H9 (cell line): ENCODE measurements at regions not wholly inside any gene's neighbourhood (a gene's known extent, or its start where the extent isn't known, plus 50 kb on each side); places are given as distances from the start of the nearest gene placed in this dataset.

Experiments
- DNase-seq: peaks from one replicate; pipeline ENCODE4 v3.0.0-alpha.2; 2017
- H2AFZ ChIP-seq: one replicate; pipeline ENCODE4 v1.6.1; 2013; ENCODE audit warnings: mild to moderate bottlenecking, low read length, control low read depth, moderate library complexity
- H2AK5ac ChIP-seq: 2 replicates; pipeline ENCODE4 v1.6.1; 2013; ENCODE audit warnings: low read length, control low read depth, mixed read lengths; ENCODE audit not compliant: insufficient read length
- H2BK120ac ChIP-seq: one replicate; pipeline ENCODE4 v1.6.1; 2013; ENCODE audit warnings: low read depth, mild to moderate bottlenecking, low read length, control low read depth, inconsistent platforms; ENCODE audit not compliant: poor library complexity, severe bottlenecking
- H2BK12ac ChIP-seq: 2 replicates; pipeline ENCODE4 v1.6.1; 2013; ENCODE audit warnings: low read length, control low read depth, mixed read lengths, low read depth; ENCODE audit not compliant: insufficient read length
- H2BK15ac ChIP-seq: 2 replicates; pipeline ENCODE4 v1.6.1; 2013; ENCODE audit warnings: low read depth, low read length, control low read depth
- H2BK20ac ChIP-seq: one replicate; pipeline ENCODE4 v1.6.1; 2013; ENCODE audit warnings: low read depth, mild to moderate bottlenecking, low read length, control low read depth, inconsistent platforms; ENCODE audit not compliant: poor library complexity, severe bottlenecking
- H2BK5ac ChIP-seq: 2 replicates; pipeline ENCODE4 v1.6.1; 2013; ENCODE audit warnings: low read length, control low read depth, mixed read lengths; ENCODE audit not compliant: insufficient read length
- H3K14ac ChIP-seq: 2 replicates; pipeline ENCODE4 v1.6.1; 2013; ENCODE audit warnings: low read length, control low read depth; ENCODE audit not compliant: insufficient read depth
- H3K18ac ChIP-seq: 2 replicates; pipeline ENCODE4 v1.6.1; 2013; ENCODE audit warnings: low read depth, mild to moderate bottlenecking, mixed read lengths, low read length, control low read depth; ENCODE audit not compliant: insufficient read length
- H3K23ac ChIP-seq: 2 replicates; pipeline ENCODE4 v1.6.1; 2013; ENCODE audit warnings: low read length, control low read depth, mixed read lengths, low read depth; ENCODE audit not compliant: insufficient read length
- H3K23me2 ChIP-seq: 2 replicates; pipeline ENCODE4 v1.6.1; 2013; ENCODE audit warnings: low read depth, mild to moderate bottlenecking, mixed read lengths, low read length, control low read depth; ENCODE audit not compliant: insufficient read length, poor library complexity, severe bottlenecking
- H3K27ac ChIP-seq: 2 replicates; pipeline ENCODE4 v1.5.1; 2013; ENCODE audit warnings: low read length, control low read depth, mixed read lengths, low read depth; ENCODE audit not compliant: insufficient read length
- H3K27me3 ChIP-seq: 2 replicates; pipeline ENCODE4 v1.6.1; 2013; ENCODE audit warnings: low read length, control low read depth, inconsistent platforms; ENCODE audit not compliant: insufficient read depth
- H3K4ac ChIP-seq: 2 replicates; pipeline ENCODE4 v1.6.1; 2013; ENCODE audit warnings: low read depth, mild to moderate bottlenecking, control low read depth, inconsistent platforms, low read length, moderate library complexity
- H3K4me1 ChIP-seq: 2 replicates; pipeline ENCODE4 v1.6.1; 2013; ENCODE audit warnings: low read length, control low read depth, inconsistent platforms; ENCODE audit not compliant: insufficient read depth
- H3K4me2 ChIP-seq: 2 replicates; pipeline ENCODE4 v1.6.1; 2013; ENCODE audit warnings: low read length, control low read depth, mixed read lengths; ENCODE audit not compliant: insufficient read length, insufficient read depth
- H3K56ac ChIP-seq: 2 replicates; pipeline ENCODE4 v1.6.1; 2013; ENCODE audit warnings: low read depth, mild to moderate bottlenecking, mixed read lengths, low read length, control low read depth; ENCODE audit not compliant: insufficient read length
- H3K79me1 ChIP-seq: 2 replicates; pipeline ENCODE4 v1.6.1; 2013; ENCODE audit warnings: low read depth, mild to moderate bottlenecking, moderate library complexity, low read length, control low read depth, inconsistent platforms; ENCODE audit not compliant: insufficient read depth, poor library complexity, severe bottlenecking
- H3K79me2 ChIP-seq: 2 replicates; pipeline ENCODE4 v1.6.1; 2013; ENCODE audit warnings: low read length, control low read depth, inconsistent platforms; ENCODE audit not compliant: insufficient read depth
- H3K9ac ChIP-seq: 2 replicates; pipeline ENCODE4 v1.6.1; 2013; ENCODE audit warnings: low read length, control low read depth, mixed read lengths; ENCODE audit not compliant: insufficient read length; ENCODE audit errors: extremely low read depth
- H3K9me3 ChIP-seq: one replicate; pipeline ENCODE4 v1.6.1; 2013; ENCODE audit warnings: low read depth, low read length, inconsistent platforms; ENCODE audit not compliant: control insufficient read depth
- H3T11ph ChIP-seq: one replicate; pipeline ENCODE4 v1.6.1; 2013; ENCODE audit warnings: mild to moderate bottlenecking, low read length, control low read depth, inconsistent platforms
- H4K20me1 ChIP-seq: one replicate; pipeline ENCODE4 v1.6.1; 2013; ENCODE audit not compliant: control insufficient read depth, insufficient read length, insufficient read depth
- H4K5ac ChIP-seq: 2 replicates; pipeline ENCODE4 v1.6.1; 2013; ENCODE audit warnings: low read depth, mild to moderate bottlenecking, mixed read lengths, low read length, control low read depth; ENCODE audit not compliant: insufficient read length
- H4K8ac ChIP-seq: replicated peaks from 2 replicates; pipeline ENCODE4 v1.6.1; 2013; ENCODE audit warnings: low read length, control low read depth, mixed read lengths, low read depth; ENCODE audit not compliant: insufficient read length
- H4K91ac ChIP-seq: 2 replicates; pipeline ENCODE4 v1.6.1; 2013; ENCODE audit warnings: low read depth, mild to moderate bottlenecking, moderate library complexity, mixed read lengths, low read length, control low read depth; ENCODE audit not compliant: insufficient read length
- H3K27ac Mint-ChIP-seq, 3 experiments: 2 replicates in 2 of 3; 3 replicates in 1 of 3; pipeline ENCODE4 v1.8.0; 2020 to 2021; ENCODE audit warnings: mixed read lengths in 3 of 3, mild to moderate bottlenecking in 1 of 3, moderate library complexity in 1 of 3
- H3K27me3 Mint-ChIP-seq: 2 replicates; pipeline ENCODE4 v1.8.0; 2021; ENCODE audit warnings: low read depth, mild to moderate bottlenecking, moderate library complexity, mixed read lengths
- H3K36me3 Mint-ChIP-seq, 3 experiments: 2 replicates in 2 of 3; 3 replicates in 1 of 3; pipeline ENCODE4 v1.8.0; 2020 to 2021; ENCODE audit warnings: low read depth in 3 of 3, mixed read lengths in 3 of 3; ENCODE audit not compliant: insufficient read depth in 1 of 3
- H3K4me1 Mint-ChIP-seq, 2 experiments: 2 replicates each; pipeline ENCODE4 v1.8.0; 2020; ENCODE audit warnings: mixed read lengths in 2 of 2
- H3K4me3 Mint-ChIP-seq, 2 experiments: 2 replicates in 1 of 2; 3 replicates in 1 of 2; pipeline ENCODE4 v1.8.0; 2020 to 2021; ENCODE audit warnings: mild to moderate bottlenecking in 2 of 2, mixed read lengths in 2 of 2, moderate library complexity in 1 of 2
- H3K9me3 Mint-ChIP-seq, 2 experiments: 2 replicates in 1 of 2; 3 replicates in 1 of 2; pipeline ENCODE4 v1.8.0; 2020; ENCODE audit warnings: mild to moderate bottlenecking in 2 of 2, mixed read lengths in 2 of 2, moderate library complexity in 1 of 2
- whole genome bisulfite sequencing: extraction: QIAGEN DNeasy Blood & Tissue Kit; methylation state at CpG from one replicate; pipeline ENCODE4 v1.1.7; 2013; ENCODE audit warnings: missing lambda C conversion rate, low lambda C conversion rate, mixed read lengths; ENCODE audit not compliant: insufficient read length; ENCODE audit errors: extremely low coverage; 5-methylcytosine and 5-hydroxymethylcytosine counted together
- TF ChIP-seq, protein P1 (sequence below): fragments of 200-600 bp; sonication (generic); conservative IDR thresholded peaks from 3 replicates; pipeline ENCODE4 v1.8.0; 2021; ENCODE audit warnings: antibody characterized with exemption, mild to moderate bottlenecking

DNA sequence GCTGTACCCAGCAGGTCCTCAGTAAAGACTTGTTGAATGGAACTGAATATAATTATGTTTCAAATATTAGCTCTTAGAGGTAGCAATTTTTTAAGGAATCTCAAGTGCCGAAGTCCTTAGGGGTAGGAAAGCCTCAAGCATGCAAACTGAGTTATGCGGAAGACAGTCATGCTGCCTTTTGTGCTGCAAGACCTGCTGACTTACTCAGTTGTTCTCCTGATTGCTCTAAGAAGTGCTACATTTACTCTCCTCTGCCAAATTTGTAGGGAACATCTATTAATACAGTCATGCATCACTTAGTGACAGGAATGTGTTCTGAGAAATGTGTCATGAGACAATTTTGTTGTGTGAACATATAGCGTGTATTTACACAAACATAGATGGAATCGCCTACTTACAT lies 325.6 kb upstream of the AZI2 start:
- no peak overlapping the region for H2BK120ac ChIP-seq
- H2BK15ac ChIP-seq, result no peak overlapping the region
- H3K18ac ChIP-seq, result no peak overlapping the region
- no peak overlapping the region for H2BK12ac ChIP-seq
- H2BK5ac ChIP-seq, result no peak overlapping the region
- H2AFZ ChIP-seq, result no peak overlapping the region
- no peak overlapping the region for H4K5ac ChIP-seq
- no peaks in the 10 kb centered on the region for H3K27me3 ChIP-seq
- WGBS, result no CpG with 5 or more reads among the region's 4 CpGs
- H3K9ac ChIP-seq, result no peak overlapping the region
- Mint-ChIP-seq H3K27me3 (no peaks in the 10 kb centered on the region), H3K36me3 (no peaks in the 10 kb centered on the region), H3K4me3 (no peak overlapping the region), H3K27ac (no peak overlapping the region), H3K4me1 (peaks cover 23 to 27% of the 10 kb centered on the region in 2 experiments), H3K9me3 (peaks cover 0 to 2% of the 10 kb centered on the region in 2 experiments; a peak in 2 of 5 replicates)
- H3K14ac ChIP-seq, result no peak overlapping the region
- no peaks in the 10 kb centered on the region for H3K23me2 ChIP-seq
- no peak overlapping the region for H4K91ac ChIP-seq
- H3K4me2 ChIP-seq, result no peak overlapping the region
- TF ChIP-seq, protein P1, sequence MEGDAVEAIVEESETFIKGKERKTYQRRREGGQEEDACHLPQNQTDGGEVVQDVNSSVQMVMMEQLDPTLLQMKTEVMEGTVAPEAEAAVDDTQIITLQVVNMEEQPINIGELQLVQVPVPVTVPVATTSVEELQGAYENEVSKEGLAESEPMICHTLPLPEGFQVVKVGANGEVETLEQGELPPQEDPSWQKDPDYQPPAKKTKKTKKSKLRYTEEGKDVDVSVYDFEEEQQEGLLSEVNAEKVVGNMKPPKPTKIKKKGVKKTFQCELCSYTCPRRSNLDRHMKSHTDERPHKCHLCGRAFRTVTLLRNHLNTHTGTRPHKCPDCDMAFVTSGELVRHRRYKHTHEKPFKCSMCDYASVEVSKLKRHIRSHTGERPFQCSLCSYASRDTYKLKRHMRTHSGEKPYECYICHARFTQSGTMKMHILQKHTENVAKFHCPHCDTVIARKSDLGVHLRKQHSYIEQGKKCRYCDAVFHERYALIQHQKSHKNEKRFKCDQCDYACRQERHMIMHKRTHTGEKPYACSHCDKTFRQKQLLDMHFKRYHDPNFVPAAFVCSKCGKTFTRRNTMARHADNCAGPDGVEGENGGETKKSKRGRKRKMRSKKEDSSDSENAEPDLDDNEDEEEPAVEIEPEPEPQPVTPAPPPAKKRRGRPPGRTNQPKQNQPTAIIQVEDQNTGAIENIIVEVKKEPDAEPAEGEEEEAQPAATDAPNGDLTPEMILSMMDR, result no peak
- no peaks in the 10 kb centered on the region for H4K20me1 ChIP-seq
- H2BK20ac ChIP-seq, result no peak overlapping the region
- no peak overlapping the region for H3K56ac ChIP-seq
- H3K27ac ChIP-seq, result no peak overlapping the region
- no peak for DNase-seq
- H3K9me3 ChIP-seq, result no peaks in the 10 kb centered on the region
- H3T11ph ChIP-seq, result no peak overlapping the region
- H3K4me1 ChIP-seq, result no peaks in the 10 kb centered on the region
- H3K23ac ChIP-seq, result no peak overlapping the region
- no peaks in the 10 kb centered on the region for H3K79me1 ChIP-seq
- no peak overlapping the region for H3K4ac ChIP-seq
- no peak overlapping the region for H2AK5ac ChIP-seq
- H3K79me2 ChIP-seq, result no peaks in the 10 kb centered on the region
- H4K8ac ChIP-seq, result no peak overlapping the region
